GM23338 (cell line): ENCODE measurements at regions not wholly inside any gene's neighbourhood (a gene's known extent, or its start where the extent isn't known, plus 50 kb on each side); places are given as distances from the start of the nearest gene placed in this dataset.

ENCODE experiments used
- ATAC-seq: fragments of 200-7000 bp; cut with Tn5 transposase; 3 replicates; pipeline ENCODE4 v1.9.1; 2020
- DNase-seq: peaks from one replicate; pipeline ENCODE4 v3.0.0-alpha.2; 2015; ENCODE audit warnings: low spot score
- H2AFZ ChIP-seq: fragments of 200-600 bp; sonication (generic); 2 replicates; pipeline ENCODE4 v1.8.0; 2016; ENCODE audit warnings: antibody characterized with exemption, mild to moderate bottlenecking, moderate library complexity
- H3F3A ChIP-seq: fragments of 200-600 bp; sonication (generic); replicated peaks from 2 replicates; pipeline ENCODE4 v1.8.0; 2017; ENCODE audit warnings: antibody characterized with exemption, mixed run types, low read depth
- H3K27ac ChIP-seq: fragments of 200-600 bp; sonication (generic); 2 replicates; pipeline ENCODE4 v1.6.1; 2016; ENCODE audit warnings: low read depth
- H3K27me3 ChIP-seq: fragments of 200-600 bp; sonication (generic); 2 replicates; pipeline ENCODE4 v1.8.0; 2016; ENCODE audit warnings: mild to moderate bottlenecking, mixed run types, moderate library complexity; ENCODE audit not compliant: insufficient read depth
- H3K36me3 ChIP-seq: fragments of 200-600 bp; sonication (generic); 2 replicates; pipeline ENCODE4 v1.8.0; 2016; ENCODE audit warnings: mild to moderate bottlenecking; ENCODE audit not compliant: insufficient read depth
- H3K4me1 ChIP-seq: fragments of 200-600 bp; sonication (generic); 2 replicates; pipeline ENCODE4 v1.8.0; 2016; ENCODE audit warnings: mild to moderate bottlenecking, moderate library complexity; ENCODE audit not compliant: insufficient read depth
- H3K4me2 ChIP-seq: fragments of 200-600 bp; sonication (generic); 2 replicates; pipeline ENCODE4 v1.7.1; 2017; ENCODE audit warnings: mixed run types
- H3K4me3 ChIP-seq: fragments of 200-600 bp; sonication (generic); 2 replicates; pipeline ENCODE4 v1.6.1; 2016; ENCODE audit warnings: mixed run types
- H3K79me2 ChIP-seq: fragments of 200-600 bp; sonication (generic); replicated peaks from 2 replicates; pipeline ENCODE4 v1.8.0; 2017; ENCODE audit warnings: mild to moderate bottlenecking; ENCODE audit not compliant: insufficient read depth
- H3K9me2 ChIP-seq: fragments of 200-600 bp; sonication (generic); 2 replicates; pipeline ENCODE4 v1.8.0; 2017; ENCODE audit not compliant: insufficient read depth
- H4K20me1 ChIP-seq: fragments of 200-600 bp; sonication (generic); replicated peaks from 2 replicates; pipeline ENCODE4 v1.8.0; 2017; ENCODE audit warnings: mild to moderate bottlenecking; ENCODE audit not compliant: insufficient read depth
- H3K27ac Mint-ChIP-seq: 2 replicates; pipeline ENCODE4 v1.8.0; 2020; ENCODE audit warnings: inconsistent platforms, mild to moderate bottlenecking, moderate library complexity, mixed read lengths
- H3K27me3 Mint-ChIP-seq: 3 replicates; pipeline ENCODE4 v1.8.0; 2022; ENCODE audit warnings: low read depth, mild to moderate bottlenecking, moderate library complexity, mixed read lengths, inconsistent platforms; ENCODE audit not compliant: insufficient read depth, poor library complexity
- H3K36me3 Mint-ChIP-seq: 3 replicates; pipeline ENCODE4 v1.8.0; 2021; ENCODE audit warnings: low read depth, mild to moderate bottlenecking, inconsistent platforms, moderate library complexity, mixed read lengths
- H3K4me1 Mint-ChIP-seq: 3 replicates; pipeline ENCODE4 v1.8.0; 2020; ENCODE audit warnings: mild to moderate bottlenecking, inconsistent platforms, mixed read lengths
- H3K4me3 Mint-ChIP-seq: 3 replicates; pipeline ENCODE4 v1.8.0; 2021; ENCODE audit warnings: moderate library complexity, mild to moderate bottlenecking, inconsistent platforms, mixed read lengths
- H3K9me3 Mint-ChIP-seq: 3 replicates; pipeline ENCODE4 v1.8.0; 2020; ENCODE audit warnings: moderate library complexity, mild to moderate bottlenecking, inconsistent platforms, mixed read lengths
- CREB1 ChIP-seq: fragments of 250-450 bp; sonication (Bioruptor Pico); IDR thresholded peaks from 2 replicates; pipeline ENCODE4 v1.5.0; 2020; ENCODE audit warnings: low read depth, mild to moderate bottlenecking, moderate library complexity
- CTCF ChIP-seq, 2 experiments: fragments of 200-600 bp in 1 of 2; sonication (generic) in 1 of 2; conservative IDR thresholded peaks; 2 replicates each; pipeline versions ENCODE4 v1.5.1 to v1.6.1; 2016 to 2017; ENCODE audit warnings: antibody characterized with exemption in 2 of 2, low read depth in 2 of 2, mild to moderate bottlenecking in 2 of 2, moderate library complexity in 1 of 2
- ETS1 ChIP-seq: IDR thresholded peaks from 2 replicates; pipeline ENCODE4 v1.6.1; 2016; ENCODE audit warnings: antibody characterized with exemption
- EZH2phosphoT487 ChIP-seq: fragments of 200-600 bp; sonication (generic); IDR thresholded peaks from one replicate; pipeline ENCODE4 v1.8.1; 2018; ENCODE audit warnings: antibody characterized with exemption; ENCODE audit not compliant: unreplicated experiment
- JUNB ChIP-seq: IDR thresholded peaks from one replicate; pipeline ENCODE4 v1.6.1; 2016; ENCODE audit warnings: antibody characterized with exemption; ENCODE audit not compliant: unreplicated experiment
- NANOG ChIP-seq: IDR thresholded peaks from 2 replicates; pipeline ENCODE4 v1.6.1; 2016; ENCODE audit warnings: antibody characterized with exemption, borderline replicate concordance
- POLR2AphosphoS5 ChIP-seq: IDR thresholded peaks from 2 replicates; pipeline ENCODE4 v1.6.1; 2016; ENCODE audit warnings: antibody characterized with exemption, low read depth
- REST ChIP-seq: IDR thresholded peaks from one replicate; pipeline ENCODE4 v1.6.1; 2018; ENCODE audit warnings: antibody characterized with exemption; ENCODE audit not compliant: unreplicated experiment
- STAT1 ChIP-seq: IDR thresholded peaks from one replicate; pipeline ENCODE4 v1.6.1; 2016; ENCODE audit warnings: antibody characterized with exemption; ENCODE audit not compliant: unreplicated experiment
- ZNF114 ChIP-seq: fragments of 250-450 bp; sonication (Bioruptor Pico); IDR thresholded peaks from 2 replicates; pipeline ENCODE4 v1.5.0; 2020; ENCODE audit warnings: mild to moderate bottlenecking, moderate library complexity
- ZNF331 ChIP-seq: fragments of 250-450 bp; sonication (Bioruptor Pico); IDR thresholded peaks from 2 replicates; pipeline ENCODE4 v1.5.0; 2020; ENCODE audit warnings: low read depth, mild to moderate bottlenecking, moderate library complexity

GRCh38 chr2:6053743-6054142, 361.6 kb downstream of the SOX11 start:
- Histone ChIP-seq H3K4me3 (no peak overlapping the region), H3K79me2 (no peaks in the 10 kb centered on the region), H2AFZ (no peak overlapping the region), H4K20me1 (no peaks in the 10 kb centered on the region), H3K4me2 (peak overlapping the region; percentile 49; the same call in 1 of the 2 replicates), H3K9me2 (no peaks in the 10 kb centered on the region), H3K27ac (no peak overlapping the region), H3K27me3 (no peaks in the 10 kb centered on the region), H3K4me1 (peaks cover 10% of the 10 kb centered on the region; the same call in 1 of the 2 replicates), H3K36me3 (no peaks in the 10 kb centered on the region), H3F3A (no peaks in the 10 kb centered on the region)
- Mint-ChIP-seq H3K36me3 (no peaks in the 10 kb centered on the region; the same call in 2 of the 3 replicates), H3K9me3 (peaks cover 62% of the 10 kb centered on the region), H3K27me3 (no peaks in the 10 kb centered on the region), H3K4me1 (peaks cover 34% of the 10 kb centered on the region), H3K4me3 (peak overlapping the region; percentile 45; the same call in 2 of the 3 replicates), H3K27ac (no peak overlapping the region)
- DNase-seq (no peak), ATAC-seq (peak; percentile 68)
- TF ChIP-seq CTCF (conservative IDR thresholded peaks at IDR 0.05; ENCODE audit: low read depth in 2 of 2) (no peak), ETS1 (no peak), CREB1 (no peak), REST (no peak), ZNF114 (CRISPR knock-in tag) (no peak)

- Mint-ChIP-seq H3K9me3 (peaks cover 60% of the 10 kb centered on the region), H3K36me3 (no peaks in the 10 kb centered on the region), H3K4me3 (peak overlapping the region; percentile 45), H3K27ac (no peak overlapping the region), H3K4me1 (peaks cover 34% of the 10 kb centered on the region), H3K27me3 (no peaks in the 10 kb centered on the region)
- H3K79me2 ChIP-seq = no peaks in the 10 kb centered on the region
- TF ChIP-seq EZH2phosphoT487 = no peak
- no peak for TF ChIP-seq ZNF331
- no peak for TF ChIP-seq STAT1
- no peak for TF ChIP-seq POLR2AphosphoS5
- no peak for TF ChIP-seq NANOG
- TF ChIP-seq ZNF114 (CRISPR knock-in tag) = no peak
- no peak for TF ChIP-seq REST
- TF ChIP-seq ETS1 = no peak
- TF ChIP-seq JUNB = no peak
- no peak for TF ChIP-seq CREB1
- H3K27me3 ChIP-seq = no peaks in the 10 kb centered on the region
- H3F3A ChIP-seq = no peaks in the 10 kb centered on the region
- 0 out of 2 replicates have a peak overlapping the region, but pooled peaks have one; percentile 45 for H2AFZ ChIP-seq
- peak overlapping the region; percentile 49 for H3K4me2 ChIP-seq
- ATAC-seq = peak; percentile 89
- H4K20me1 ChIP-seq = no peaks in the 10 kb centered on the region
- peak; percentile 24 for DNase-seq
- no peaks in the 10 kb centered on the region for H3K36me3 ChIP-seq
- no peak overlapping the region for H3K27ac ChIP-seq
- no peak overlapping the region for H3K4me3 ChIP-seq
- H3K4me1 ChIP-seq = peaks cover 10% of the 10 kb centered on the region; the same call in 1 of the 2 replicates
- H3K9me2 ChIP-seq = no peaks in the 10 kb centered on the region
Measured at GRCh38 chr2:6054161-6054671, 362.0 kb downstream of the SOX11 start.
